Mesendoderm (in vitro differentiated cells): ENCODE measurements at regions not wholly inside any gene's neighbourhood (a gene's known extent, or its start where the extent isn't known, plus 50 kb on each side); places are given as distances from the start of the nearest gene placed in this dataset.

Experiments used
- DNase-seq: peaks from one replicate; pipeline ENCODE4 v3.0.0; 2013
- H2AK5ac ChIP-seq: 2 replicates; pipeline ENCODE4 v1.6.1; 2013; ENCODE audit warnings: low read length, inconsistent platforms
- H2BK120ac ChIP-seq: 2 replicates; pipeline ENCODE4 v1.6.1; 2013; ENCODE audit warnings: low read depth, mild to moderate bottlenecking, low read length, moderate library complexity, mixed read lengths
- H2BK15ac ChIP-seq: replicated peaks from 2 replicates; pipeline ENCODE4 v1.6.1; 2013; ENCODE audit warnings: low read depth, mild to moderate bottlenecking, moderate library complexity
- H2BK5ac ChIP-seq: 2 replicates; pipeline ENCODE4 v1.6.1; 2013; ENCODE audit warnings: low read length, inconsistent platforms
- H3K18ac ChIP-seq: 2 replicates; pipeline ENCODE4 v1.6.1; 2013; ENCODE audit warnings: mild to moderate bottlenecking, low read length, mixed read lengths
- H3K23ac ChIP-seq: one replicate; pipeline ENCODE4 v1.6.1; 2013; ENCODE audit warnings: low read length
- H3K27ac ChIP-seq: 2 replicates; pipeline ENCODE4 v1.5.1; 2013; ENCODE audit warnings: low read depth, mild to moderate bottlenecking, inconsistent platforms, low read length, moderate library complexity
- H3K27me3 ChIP-seq: 2 replicates; pipeline ENCODE4 v1.6.1; 2013; ENCODE audit warnings: low read length, control low read depth, mild to moderate bottlenecking, inconsistent platforms; ENCODE audit not compliant: insufficient read depth, poor library complexity
- H3K36me3 ChIP-seq: 2 replicates; pipeline ENCODE4 v1.6.1; 2013; ENCODE audit warnings: low read length, inconsistent platforms; ENCODE audit not compliant: control insufficient read depth, insufficient read depth
- H3K4ac ChIP-seq: one replicate; pipeline ENCODE4 v1.6.1; 2013; ENCODE audit warnings: low read depth, mild to moderate bottlenecking, low read length, moderate library complexity
- H3K4me1 ChIP-seq: 2 replicates; pipeline ENCODE4 v1.6.1; 2013; ENCODE audit warnings: low read depth, low read length, inconsistent platforms; ENCODE audit not compliant: control insufficient read depth
- H3K4me2 ChIP-seq: 2 replicates; pipeline ENCODE4 v1.6.1; 2013; ENCODE audit warnings: low read length
- H3K4me3 ChIP-seq: 2 replicates; pipeline ENCODE4 v1.5.1; 2013; ENCODE audit warnings: mild to moderate bottlenecking, low read length
- H3K56ac ChIP-seq: one replicate; pipeline ENCODE4 v1.6.1; 2013; ENCODE audit warnings: low read length
- H3K79me1 ChIP-seq: 2 replicates; pipeline ENCODE4 v1.6.1; 2013; ENCODE audit warnings: low read length, inconsistent platforms
- H3K79me2 ChIP-seq: 2 replicates; pipeline ENCODE4 v1.6.1; 2013; ENCODE audit warnings: mild to moderate bottlenecking, low read length; ENCODE audit not compliant: control insufficient read depth, insufficient read depth
- H3K9ac ChIP-seq: 2 replicates; pipeline ENCODE4 v1.6.1; 2013; ENCODE audit warnings: low read length, inconsistent platforms
- H4K5ac ChIP-seq: one replicate; pipeline ENCODE4 v1.6.1; 2013; ENCODE audit warnings: low read length
- H4K8ac ChIP-seq: one replicate; pipeline ENCODE4 v1.6.1; 2013; ENCODE audit warnings: low read depth, mild to moderate bottlenecking, control low read depth, low read length, moderate library complexity
- WGBS: extraction: QIAGEN DNeasy Blood & Tissue Kit; methylation state at CpG from one replicate; pipeline ENCODE4 v1.1.7; 2013; ENCODE audit warnings: low lambda C conversion rate, missing lambda C conversion rate; ENCODE audit not compliant: insufficient coverage; ENCODE audit errors: extremely low coverage; 5-methylcytosine and 5-hydroxymethylcytosine counted together

GRCh38 chr10:62541811-62542210, 167.6 kb downstream of the ZNF365 start:
- no peak overlapping the region for H3K23ac ChIP-seq
- H3K56ac ChIP-seq = no peak overlapping the region
- no peak overlapping the region for H2BK15ac ChIP-seq
- no peak overlapping the region for H2BK5ac ChIP-seq
- H2BK120ac ChIP-seq = no peak overlapping the region
- no peak overlapping the region for H3K18ac ChIP-seq
- no peaks in the 10 kb centered on the region for H3K79me2 ChIP-seq
- no peak overlapping the region for H4K8ac ChIP-seq
- no peaks in the 10 kb centered on the region for H3K79me1 ChIP-seq
- H3K4me1 ChIP-seq = no peaks in the 10 kb centered on the region
- no peak overlapping the region for H2AK5ac ChIP-seq
- H3K4me2 ChIP-seq = no peak overlapping the region
- no peak overlapping the region for H3K9ac ChIP-seq
- H3K27me3 ChIP-seq = no peaks in the 10 kb centered on the region
- H3K27ac ChIP-seq = no peak overlapping the region
- WGBS = no CpG with 5 or more reads among the region's 7 CpGs
- no peaks in the 10 kb centered on the region for H3K36me3 ChIP-seq
- no peak for DNase-seq
- no peak overlapping the region for H3K4ac ChIP-seq
- no peak overlapping the region for H4K5ac ChIP-seq
- no peak overlapping the region for H3K4me3 ChIP-seq

- no peak overlapping the region for H4K5ac ChIP-seq
- H3K23ac ChIP-seq = no peak overlapping the region
- no peaks in the 10 kb centered on the region for H3K79me1 ChIP-seq
- no peak overlapping the region for H3K18ac ChIP-seq
- H3K27me3 ChIP-seq = no peaks in the 10 kb centered on the region
- H2BK5ac ChIP-seq = no peak overlapping the region
- H3K4me1 ChIP-seq = no peaks in the 10 kb centered on the region
- H3K4ac ChIP-seq = no peak overlapping the region
- no peaks in the 10 kb centered on the region for H3K79me2 ChIP-seq
- no CpG with 5 or more reads among the region's 9 CpGs for WGBS
- H2AK5ac ChIP-seq = no peak overlapping the region
- no peak overlapping the region for H3K9ac ChIP-seq
- H3K4me3 ChIP-seq = no peak overlapping the region
- no peak overlapping the region for H2BK120ac ChIP-seq
- H2BK15ac ChIP-seq = no peak overlapping the region
- H3K56ac ChIP-seq = no peak overlapping the region
- no peak overlapping the region for H3K27ac ChIP-seq
- H3K4me2 ChIP-seq = no peak overlapping the region
- no peaks in the 10 kb centered on the region for H3K36me3 ChIP-seq
- no peak for DNase-seq
- no peak overlapping the region for H4K8ac ChIP-seq
Measured at GRCh38 chr10:62543571-62544355, 169.6 kb downstream of the ZNF365 start.

- H3K18ac ChIP-seq = no peak overlapping the region
- H3K9ac ChIP-seq = no peak overlapping the region
- no peak overlapping the region for H2BK5ac ChIP-seq
- H3K4me1 ChIP-seq = no peaks in the 10 kb centered on the region
- no peak overlapping the region for H2BK15ac ChIP-seq
- no peak overlapping the region for H3K56ac ChIP-seq
- H3K36me3 ChIP-seq = no peaks in the 10 kb centered on the region
- no peak overlapping the region for H3K27ac ChIP-seq
- DNase-seq = no peak
- H2AK5ac ChIP-seq = no peak overlapping the region
- no peaks in the 10 kb centered on the region for H3K27me3 ChIP-seq
- no peak overlapping the region for H3K4me3 ChIP-seq
- H3K79me1 ChIP-seq = no peaks in the 10 kb centered on the region
- H3K4ac ChIP-seq = no peak overlapping the region
- H2BK120ac ChIP-seq = no peak overlapping the region
- no peak overlapping the region for H4K8ac ChIP-seq
- no peaks in the 10 kb centered on the region for H3K79me2 ChIP-seq
- no CpG with 5 or more reads among the region's 5 CpGs for WGBS
- no peak overlapping the region for H3K4me2 ChIP-seq
- no peak overlapping the region for H3K23ac ChIP-seq
- H4K5ac ChIP-seq = no peak overlapping the region
Measured at GRCh38 chr10:62545160-62546066, 171.2 kb downstream of the ZNF365 start.

GRCh38 chr10:62548686-62549085, 174.5 kb downstream of the ZNF365 start:
- Histone ChIP-seq H2AK5ac (no peak overlapping the region), H4K8ac (no peak overlapping the region), H3K27me3 (no peaks in the 10 kb centered on the region), H3K27ac (no peak overlapping the region), H2BK120ac (no peak overlapping the region), H3K4me2 (no peak overlapping the region), H3K18ac (no peak overlapping the region), H3K56ac (no peak overlapping the region), H3K9ac (no peak overlapping the region), H3K36me3 (no peaks in the 10 kb centered on the region), H2BK5ac (no peak overlapping the region), H3K4ac (no peak overlapping the region), H3K23ac (no peak overlapping the region), H2BK15ac (no peak overlapping the region), H3K79me1 (no peaks in the 10 kb centered on the region), H3K79me2 (no peaks in the 10 kb centered on the region), H3K4me3 (no peak overlapping the region), H4K5ac (no peak overlapping the region), H3K4me1 (no peaks in the 10 kb centered on the region)
- DNase-seq = no peak
- WGBS = no CpG with 5 or more reads among the region's 3 CpGs

- H2BK15ac ChIP-seq = no peak overlapping the region
- no peak overlapping the region for H3K27ac ChIP-seq
- no peak overlapping the region for H3K9ac ChIP-seq
- no peaks in the 10 kb centered on the region for H3K79me2 ChIP-seq
- no peaks in the 10 kb centered on the region for H3K27me3 ChIP-seq
- no peak overlapping the region for H3K56ac ChIP-seq
- no peak overlapping the region for H3K23ac ChIP-seq
- H2BK5ac ChIP-seq = no peak overlapping the region
- no peak overlapping the region for H3K18ac ChIP-seq
- no peak overlapping the region for H3K4me3 ChIP-seq
- no peak for DNase-seq
- WGBS = no CpG with 5 or more reads among the region's 1 CpG
- H2AK5ac ChIP-seq = no peak overlapping the region
- H4K8ac ChIP-seq = no peak overlapping the region
- no peak overlapping the region for H3K4me2 ChIP-seq
- H3K36me3 ChIP-seq = no peaks in the 10 kb centered on the region
- H3K4me1 ChIP-seq = no peaks in the 10 kb centered on the region
- H3K79me1 ChIP-seq = no peaks in the 10 kb centered on the region
- no peak overlapping the region for H4K5ac ChIP-seq
- H2BK120ac ChIP-seq = no peak overlapping the region
- no peak overlapping the region for H3K4ac ChIP-seq
Measured at GRCh38 chr10:62550173-62550572, 176.0 kb downstream of the ZNF365 start.
